Limb (tissue), 2 donors: ENCODE measurements at regions not wholly inside any gene's neighbourhood (a gene's known extent, or its start where the extent isn't known, plus 50 kb on each side); places are given as distances from the start of the nearest gene placed in this dataset.
"Not testable (repeated sequence)": the region's sequence is repeated elsewhere in the genome, so short reads cannot be mapped to it uniquely, and the experiment has no call there.

Experiments
- DNase-seq, 2 donors: peaks; one replicate each; pipeline ENCODE4 v3.0.0-alpha.2; 2016; ENCODE audit errors: extremely low spot score in 2 of 2

GRCh38 chr2:16060936-16061338, 120.6 kb downstream of the MYCN start:
- DNase-seq: no peak

DNA sequence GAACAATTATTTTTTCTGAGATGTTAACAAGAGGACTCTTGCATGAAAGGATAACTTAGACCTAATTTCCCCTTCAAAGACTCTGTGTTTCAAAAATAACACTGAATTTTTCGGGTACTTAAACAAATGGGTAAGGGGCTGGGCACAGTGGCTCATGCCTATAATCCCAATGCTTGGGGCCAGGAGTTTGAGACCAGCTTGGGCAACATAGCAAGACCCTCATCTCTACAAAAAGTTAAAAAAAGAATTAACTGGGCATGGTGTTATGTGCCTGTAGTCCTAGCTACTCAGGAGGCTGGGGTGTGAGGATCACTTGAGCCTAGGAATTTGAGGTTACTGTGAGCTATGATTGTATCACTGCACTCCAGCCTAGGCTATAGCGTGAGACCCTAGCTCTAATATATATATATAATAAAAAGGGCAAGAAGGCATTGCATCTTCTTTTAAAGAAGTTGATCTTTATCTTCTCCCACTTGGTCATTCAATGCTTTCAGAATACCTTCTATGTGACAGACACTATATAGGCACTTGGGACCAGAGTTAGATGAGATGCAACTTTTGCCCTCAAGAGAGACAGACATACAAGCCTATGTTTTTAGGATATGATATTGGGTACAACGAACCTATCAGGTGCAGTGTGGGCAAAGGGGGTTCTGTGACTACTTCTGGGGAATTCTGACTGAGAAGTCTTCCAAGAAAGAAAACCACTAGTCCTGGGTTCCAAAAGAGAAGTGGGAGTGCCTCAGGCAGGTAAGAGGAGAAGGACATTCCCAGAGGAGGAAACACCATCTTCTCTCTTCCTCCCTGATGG, 120.0 kb downstream of the MYCN start:
- no peak for DNase-seq

DNA sequence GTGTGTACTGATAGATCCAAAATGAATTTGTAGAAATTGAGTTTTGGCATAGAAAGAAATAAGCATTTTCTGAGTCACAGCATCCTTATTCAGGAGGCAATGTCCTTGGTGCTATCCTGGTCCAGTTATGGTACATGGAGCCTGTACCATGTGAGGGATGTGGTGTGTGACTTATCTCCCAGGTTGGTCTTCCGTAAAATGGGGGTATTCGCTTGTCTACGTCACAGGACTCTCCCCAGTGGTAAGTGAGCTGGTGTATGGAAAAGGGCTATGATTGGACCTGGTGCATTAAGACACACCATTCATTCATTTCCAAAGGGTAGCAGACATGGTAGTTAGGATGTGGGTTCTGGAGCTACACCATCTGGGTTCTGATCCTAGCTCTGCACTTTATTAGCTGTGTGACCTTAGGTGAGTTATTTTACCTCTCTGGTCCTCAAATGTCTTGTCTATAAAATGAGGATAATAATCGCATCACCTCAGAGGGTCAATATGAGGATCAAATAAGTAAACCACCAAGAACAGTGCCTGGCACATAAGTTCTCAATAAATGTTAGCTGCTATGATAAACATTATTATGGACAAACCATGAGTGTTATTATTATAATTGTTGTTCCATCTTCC, 119.2 kb downstream of the MYCN start:
- DNase-seq: no peak

DNA sequence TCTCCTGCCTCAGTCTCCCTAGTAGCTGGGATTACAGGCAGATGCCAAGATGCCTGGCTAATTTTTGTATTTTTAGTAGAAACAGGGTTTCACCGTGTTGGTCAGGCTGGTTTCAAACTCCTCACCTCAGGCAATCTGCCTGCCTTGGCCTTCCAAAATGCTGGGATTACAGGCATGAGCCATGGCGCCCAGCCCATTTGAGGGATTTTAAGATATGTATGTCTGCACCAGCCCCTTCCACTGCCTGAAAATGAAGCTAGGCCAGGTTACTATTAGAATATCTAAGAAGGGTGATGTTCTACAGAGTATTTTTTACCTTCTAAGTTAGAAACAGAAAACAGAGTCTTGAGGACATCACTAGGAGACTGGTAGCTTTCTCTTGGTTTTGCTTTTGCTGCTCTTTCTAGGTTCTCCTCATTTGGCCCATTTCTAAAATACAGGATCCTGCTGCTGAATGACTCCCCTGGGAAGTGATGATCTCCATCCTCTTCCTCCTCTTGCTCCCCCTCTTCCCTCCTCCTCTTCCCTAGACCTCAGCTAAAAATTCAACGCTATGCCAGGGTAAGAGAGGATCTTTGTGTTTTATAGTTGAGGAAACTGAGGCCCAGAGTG, 118.5 kb downstream of the MYCN start:
- DNase-seq: no peak

GRCh38 chr2:16058256-16058655, 117.9 kb downstream of the MYCN start:
- no peak for DNase-seq

DNA sequence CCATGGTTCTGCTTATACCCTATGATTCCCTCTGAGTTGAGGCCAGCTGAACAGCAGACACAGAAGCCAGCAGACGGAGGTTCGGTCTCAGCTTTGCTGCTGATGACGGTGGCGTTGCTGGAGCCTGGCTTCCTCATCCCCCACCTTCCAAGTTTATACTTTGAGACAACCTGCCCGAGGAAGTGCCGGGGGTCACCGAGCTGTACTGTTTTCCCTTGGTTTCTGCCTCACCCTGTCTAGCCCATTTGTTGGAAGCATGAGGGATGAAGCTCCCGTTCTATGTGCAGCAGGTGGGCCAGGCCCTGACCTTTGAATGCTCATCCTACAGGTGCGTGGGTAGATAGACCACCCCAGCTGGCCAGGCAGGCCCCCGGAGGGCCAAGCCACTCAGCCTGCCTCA, 117.3 kb downstream of the MYCN start:
- no peak for DNase-seq

- DNase-seq: no peak
Measured at GRCh38 chr2:16055848-16056580, 115.7 kb downstream of the MYCN start.

GRCh38 chr2:16053437-16054257, 113.3 kb downstream of the MYCN start:
- DNase-seq: no peak

DNA sequence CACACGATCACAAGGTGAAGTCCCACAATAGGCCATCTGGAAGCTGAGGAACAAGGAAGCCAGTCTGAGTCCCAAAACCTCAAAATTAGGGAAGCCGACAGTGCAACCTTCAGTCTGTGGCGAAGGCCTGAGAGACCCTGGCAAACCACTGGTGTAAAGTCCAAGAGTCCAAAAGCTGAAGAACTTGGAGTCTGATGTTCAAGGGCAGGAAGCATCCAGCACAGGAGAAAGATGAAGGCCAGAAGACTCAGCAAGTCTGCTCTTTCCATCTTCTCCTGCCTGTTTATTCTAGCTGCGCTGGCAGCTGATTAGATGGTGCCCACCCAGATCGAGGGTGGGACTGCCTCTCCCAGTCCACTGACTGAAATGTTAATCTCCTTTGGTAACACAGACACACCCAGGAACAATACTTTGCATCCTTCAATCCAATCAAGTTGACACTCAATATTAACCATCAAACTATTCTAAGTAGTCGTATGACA, 112.3 kb downstream of the MYCN start:
- not testable (repeated sequence) for DNase-seq

DNA sequence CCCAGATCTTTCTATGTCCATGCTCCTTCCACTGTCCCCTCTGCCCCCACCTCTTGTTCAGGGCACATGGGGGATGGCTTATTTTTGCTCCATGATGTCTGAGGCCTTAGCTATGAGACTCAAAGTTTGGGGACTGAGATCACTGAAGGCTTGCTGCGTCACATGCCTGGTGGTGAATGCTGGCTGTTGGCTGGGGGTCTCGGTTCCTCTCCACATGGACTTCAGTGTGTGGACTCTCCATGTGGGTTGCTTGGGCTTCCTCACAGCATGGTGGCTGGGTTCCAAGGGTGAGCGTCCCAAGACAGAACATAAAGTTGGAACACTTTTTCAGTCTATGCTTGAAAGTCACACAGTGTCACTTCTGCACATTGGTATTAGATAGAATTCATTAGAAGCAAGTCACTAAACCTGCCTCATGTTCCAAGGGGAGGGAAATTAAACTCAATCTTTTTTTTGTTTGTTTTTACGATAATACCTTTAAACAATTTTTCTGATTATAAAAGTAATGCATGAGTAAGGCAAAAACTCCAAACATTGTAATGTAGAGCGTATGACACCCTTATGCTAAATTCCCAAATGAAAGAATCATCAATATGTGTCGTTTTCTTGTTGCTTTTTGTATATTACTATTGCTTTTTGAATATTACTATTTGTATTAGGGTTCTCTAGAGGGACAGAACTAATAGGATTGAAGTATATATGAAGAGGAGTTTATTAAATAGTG, 111.7 kb downstream of the MYCN start:
- no peak for DNase-seq

- DNase-seq: no peak
Measured at GRCh38 chr2:16050908-16051489, 110.6 kb downstream of the MYCN start.

- no peak for DNase-seq
Measured at GRCh38 chr2:16050261-16050907, 110.0 kb downstream of the MYCN start.

- no peak for DNase-seq
Measured at GRCh38 chr2:16049406-16049805, 109.1 kb downstream of the MYCN start.

GRCh38 chr2:16048466-16048865, 108.1 kb downstream of the MYCN start:
- DNase-seq: no peak

- no peak for DNase-seq
Measured at GRCh38 chr2:16047701-16048100, 107.4 kb downstream of the MYCN start.

DNA sequence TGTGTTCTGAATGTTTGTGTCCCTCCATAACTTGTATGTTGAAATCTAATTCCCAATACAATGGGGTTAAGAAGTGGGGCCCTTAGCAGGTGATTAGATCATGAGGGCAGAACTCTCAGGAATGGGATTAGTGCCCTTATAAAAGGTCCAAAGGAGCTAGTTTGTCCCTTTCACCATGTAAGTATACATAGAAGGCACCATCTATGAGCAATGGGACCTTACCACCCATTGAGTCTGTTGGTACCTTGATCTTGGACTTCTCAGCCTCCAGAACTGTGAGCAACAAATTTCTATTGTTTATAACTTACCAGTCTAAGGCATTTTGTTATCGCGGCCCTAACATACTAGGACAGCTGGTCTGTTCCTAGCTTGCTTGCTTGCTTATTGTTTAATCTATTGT, 106.3 kb downstream of the MYCN start:
- DNase-seq: no peak

- DNase-seq: no peak
Measured at GRCh38 chr2:16045653-16046352, 105.5 kb downstream of the MYCN start.

- DNase-seq: no peak
Measured at GRCh38 chr2:16044946-16045456, 104.7 kb downstream of the MYCN start.

GRCh38 chr2:16043627-16044026, 103.3 kb downstream of the MYCN start:
- no peak for DNase-seq
